ENCODE measurements at regions not wholly inside any gene's neighbourhood (a gene's known extent, or its start where the extent isn't known, plus 50 kb on each side); places are given as distances from the start of the nearest gene placed in this dataset.

- peak overlapping the region; percentile 25 to 29; a peak in 3 of 4 replicates for H3K27ac ChIP-seq (ENCODE audit: low read depth in 2 of 2, low read length in 1 of 2)
- H3K9me3 ChIP-seq: no peaks in the 10 kb centered on the region
- no peaks in the 10 kb centered on the region for H3K79me2 ChIP-seq (ENCODE audit: insufficient read depth)
- no peaks in the 10 kb centered on the region for H3K9me2 ChIP-seq
- DNase-seq: no peak
- no peak overlapping the region for H3K9ac ChIP-seq
- no peak overlapping the region for H3K4me3 ChIP-seq (ENCODE audit: low read depth in 2 of 2, low read length in 1 of 2)
- H4K20me1 ChIP-seq (ENCODE audit: insufficient read depth): no peaks in the 10 kb centered on the region
- H3F3A ChIP-seq (replicated peaks; ENCODE audit: insufficient read depth): peaks cover 4% of the 10 kb centered on the region
- TF ChIP-seq FOXJ3 (CRISPR knock-in tag; IDR thresholded peaks at IDR 0.05): no peak
- TF ChIP-seq RFX5 (IDR thresholded peaks at IDR 0.05; ENCODE audit: low read length): no peak
- TF ChIP-seq GABPA (IDR thresholded peaks at IDR 0.05; ENCODE audit: low read depth): no peak
- no peak for TF ChIP-seq FOXM1 (IDR thresholded peaks at IDR 0.05; ENCODE audit: low read depth)
- 0 out of 2 replicates have a peak, but pooled peaks have one; percentile 9 for TF ChIP-seq PBX3 (IDR thresholded peaks at IDR 0.05)
- no peak for TF ChIP-seq YY1 (IDR thresholded peaks at IDR 0.05; ENCODE audit: low read depth)
- no peak for TF ChIP-seq EZH2phosphoT487 (IDR thresholded peaks at IDR 0.05; ENCODE audit: borderline replicate concordance, low read depth)
- TF ChIP-seq USF2 (IDR thresholded peaks at IDR 0.05; ENCODE audit: borderline replicate concordance, low read depth, low read length): no peak
- TF ChIP-seq REST (IDR thresholded peaks at IDR 0.05; ENCODE audit: low read depth, low read length): no peak
- TF ChIP-seq TCF12 (IDR thresholded peaks at IDR 0.05): peak; percentile 47; the same call in 1 of the 2 replicates
- TF ChIP-seq MAX (IDR thresholded peaks at IDR 0.05; ENCODE audit: low read depth): no peak
- CTCF ChIA-PET: interaction anchor here (2.1 kb wide), 1 partner anchor 16 kb away, joined by 6 read pairs; no protein-coding TSS in a partner anchor
- WGBS (ENCODE audit: low lambda C conversion rate): 80% methylated on average over 2 of the region's 2 CpGs
- H3K36me3 ChIP-seq (replicated peaks in 1 of 2; ENCODE audit: control insufficient read depth in 1 of 2, insufficient read depth in 2 of 2, low read length in 1 of 2): no peaks in the 10 kb centered on the region
- POLR2A ChIA-PET: interaction anchor here (0.9 kb wide), 1 partner anchor 49 kb away, joined by 3 read pairs; no protein-coding TSS in a partner anchor
- H3K4me2 ChIP-seq: no peak overlapping the region
- no peaks in the 10 kb centered on the region for H3K27me3 ChIP-seq (ENCODE audit: insufficient read depth)
- peaks cover 15 to 35% of the 10 kb centered on the region in 2 experiments; a peak in 3 of 4 replicates for H3K4me1 ChIP-seq (ENCODE audit: control insufficient read depth in 1 of 2, insufficient read depth in 2 of 2, low read depth in 1 of 2, low read length in 1 of 2)
- H2AFZ ChIP-seq (ENCODE audit: low read depth): no peak overlapping the region; the same call in 1 of the 2 replicates
Measured at GRCh38 chr9:99416007-99416406, 193.9 kb downstream of the SEC61B start.
